ENCODE measurements at regions not wholly inside any gene's neighbourhood (a gene's known extent, or its start where the extent isn't known, plus 50 kb on each side); places are given as distances from the start of the nearest gene placed in this dataset.
"Not testable (repeated sequence)": the region's sequence is repeated elsewhere in the genome, so short reads cannot be mapped to it uniquely, and the experiment has no call there.

DNA sequence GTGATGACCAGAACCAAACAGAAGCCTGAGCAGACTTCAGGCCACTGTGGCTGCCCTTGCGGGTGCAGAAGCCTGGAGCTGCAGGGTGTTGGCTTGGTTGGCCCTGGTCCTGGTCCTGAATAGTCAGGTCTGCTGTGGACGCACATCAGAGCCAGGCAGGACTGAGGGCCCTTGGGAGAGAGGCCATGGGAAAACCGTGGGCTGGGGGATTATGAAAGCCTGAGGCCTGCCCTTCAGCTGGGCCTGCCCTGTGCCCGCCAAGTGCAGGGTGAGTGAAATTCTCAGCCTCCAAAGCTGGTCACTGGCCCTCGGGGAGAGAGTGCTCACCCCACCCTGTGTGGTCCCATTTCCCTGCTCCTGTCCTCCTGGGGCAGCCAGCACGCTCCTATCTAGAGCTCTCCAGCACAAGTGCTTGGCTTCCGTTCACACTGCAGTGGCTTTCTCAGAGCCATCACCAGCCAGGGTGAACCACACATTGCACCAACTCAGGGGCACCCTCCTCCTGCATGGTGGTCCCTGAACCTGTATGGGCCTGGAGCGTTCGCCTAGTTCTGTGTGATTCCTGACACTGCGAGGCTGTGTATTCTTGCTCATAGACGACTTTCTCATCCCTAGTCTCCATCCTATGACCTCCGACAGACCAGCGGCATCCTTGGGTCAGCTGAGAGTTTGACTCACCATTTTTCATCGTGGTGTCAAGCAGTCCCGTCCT, 146.1 kb downstream of the TTLL2 start:
- DNase-seq: no peak

DNA sequence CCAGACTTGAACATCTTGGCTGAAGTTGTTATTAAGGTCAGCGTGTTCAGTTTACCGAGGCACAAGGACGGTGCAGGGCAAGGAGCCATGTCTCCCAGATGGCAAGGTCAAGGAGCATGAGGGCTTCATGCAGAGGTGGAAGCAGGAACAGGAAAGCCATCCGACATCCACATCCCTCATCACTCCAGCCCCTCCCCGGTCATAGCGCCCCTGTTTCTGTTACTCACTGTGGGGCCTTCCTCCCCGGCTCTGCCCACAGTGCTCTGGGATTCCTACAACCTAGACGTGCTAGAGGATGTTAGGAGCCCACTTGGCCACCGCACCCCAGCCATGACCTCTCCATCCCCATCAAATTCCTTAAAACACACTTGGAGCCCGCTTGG, 146.7 kb downstream of the TTLL2 start:
- DNase-seq: no peak

DNA sequence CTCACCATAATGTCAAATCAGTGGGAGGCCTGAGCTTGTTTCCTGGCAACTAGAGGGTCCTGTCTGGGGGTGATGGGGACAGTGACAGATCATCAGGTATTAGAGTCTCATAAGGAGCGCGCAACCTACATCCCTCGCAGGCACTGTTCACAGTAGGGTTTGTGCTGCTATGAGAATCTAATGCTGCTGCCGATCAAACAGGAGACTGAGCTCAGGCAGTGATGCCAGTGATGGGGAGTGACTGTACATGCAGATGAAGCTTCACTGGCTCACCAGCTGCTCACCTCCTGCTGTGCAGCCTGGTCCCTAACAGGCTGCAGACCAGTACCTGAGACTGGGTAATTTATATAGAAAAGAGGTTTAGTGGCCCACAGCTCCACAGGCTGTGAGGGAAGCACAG, 147.3 kb downstream of the TTLL2 start:
- no peak for DNase-seq

DNA sequence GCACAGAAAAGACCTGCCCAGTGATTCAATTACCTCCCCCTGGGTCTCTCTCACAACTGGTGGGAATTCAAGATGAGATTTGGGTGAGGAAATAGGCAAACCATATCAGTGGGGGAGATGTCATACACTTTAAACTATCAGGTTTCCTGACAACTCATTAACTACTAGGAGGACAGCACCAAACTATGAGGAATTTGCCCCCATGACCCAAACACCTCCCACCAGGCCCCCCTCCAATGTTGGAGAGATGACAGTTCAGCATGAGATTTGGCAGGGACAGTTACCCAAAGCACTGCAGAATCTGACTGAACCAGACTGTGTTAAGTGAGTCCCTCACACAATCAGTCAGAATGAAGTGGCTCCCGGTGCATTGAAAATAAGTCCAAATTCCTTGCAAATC, 148.0 kb downstream of the TTLL2 start:
- no peak for DNase-seq

DNA sequence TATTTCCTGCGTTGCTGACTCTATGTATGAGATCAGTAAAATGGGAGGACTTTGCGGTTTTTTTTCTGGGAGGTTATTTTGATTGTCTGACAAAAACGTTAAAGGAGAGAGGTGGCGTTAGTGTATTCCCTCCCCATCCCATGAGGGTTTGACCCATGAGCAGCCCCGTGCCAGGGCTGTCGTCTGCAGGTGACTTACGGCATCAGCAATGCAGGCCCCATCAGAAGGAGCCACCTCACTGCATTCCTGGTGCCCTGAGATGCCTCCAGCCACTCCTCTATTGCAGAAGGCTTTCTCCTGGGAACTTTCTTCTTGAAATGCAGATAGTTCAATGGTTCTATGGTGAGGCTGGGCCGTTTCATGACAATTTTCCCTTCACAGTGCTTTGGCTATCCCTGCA, 149.3 kb downstream of the TTLL2 start:
- DNase-seq: no peak

DNA sequence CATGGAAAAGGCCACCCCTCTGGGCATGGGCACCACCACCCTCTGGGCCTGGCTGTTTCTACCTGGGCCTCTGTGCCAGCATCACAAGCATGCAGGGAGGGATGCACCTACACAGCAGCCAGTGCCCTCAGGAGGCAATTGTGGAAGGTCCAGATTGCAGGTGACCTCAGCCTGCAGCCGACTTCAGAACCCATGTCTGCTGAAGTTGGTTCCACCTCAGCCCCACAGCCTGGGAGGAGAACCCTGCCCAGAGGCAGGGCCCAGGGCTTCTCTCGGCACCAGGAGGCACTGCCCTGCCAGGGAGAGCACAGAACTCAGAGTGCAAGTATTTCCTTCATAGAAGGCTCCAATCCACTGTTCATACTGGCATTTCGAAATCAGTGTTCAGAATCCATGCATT, 149.8 kb downstream of the TTLL2 start:
- no peak for DNase-seq

DNA sequence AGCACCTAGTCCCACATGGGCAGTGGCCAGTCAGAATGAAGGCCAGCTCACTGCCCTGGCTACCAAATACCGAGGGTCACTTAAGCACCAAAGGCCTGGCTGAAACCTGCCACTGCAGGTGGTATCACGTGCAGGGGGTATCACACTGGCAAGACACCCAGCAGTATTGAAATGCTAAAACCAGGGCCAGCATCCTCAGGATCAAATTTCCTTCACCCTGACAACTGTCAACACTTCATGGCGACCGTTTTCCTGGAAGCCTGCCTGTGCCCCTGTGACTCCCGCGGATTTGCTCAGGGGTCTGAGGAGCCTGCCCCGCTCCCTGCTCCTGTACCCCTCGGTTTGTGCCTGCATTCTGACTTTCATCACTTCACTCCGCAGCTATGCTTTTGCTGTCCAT, 151.1 kb downstream of the TTLL2 start:
- no peak for DNase-seq

DNA sequence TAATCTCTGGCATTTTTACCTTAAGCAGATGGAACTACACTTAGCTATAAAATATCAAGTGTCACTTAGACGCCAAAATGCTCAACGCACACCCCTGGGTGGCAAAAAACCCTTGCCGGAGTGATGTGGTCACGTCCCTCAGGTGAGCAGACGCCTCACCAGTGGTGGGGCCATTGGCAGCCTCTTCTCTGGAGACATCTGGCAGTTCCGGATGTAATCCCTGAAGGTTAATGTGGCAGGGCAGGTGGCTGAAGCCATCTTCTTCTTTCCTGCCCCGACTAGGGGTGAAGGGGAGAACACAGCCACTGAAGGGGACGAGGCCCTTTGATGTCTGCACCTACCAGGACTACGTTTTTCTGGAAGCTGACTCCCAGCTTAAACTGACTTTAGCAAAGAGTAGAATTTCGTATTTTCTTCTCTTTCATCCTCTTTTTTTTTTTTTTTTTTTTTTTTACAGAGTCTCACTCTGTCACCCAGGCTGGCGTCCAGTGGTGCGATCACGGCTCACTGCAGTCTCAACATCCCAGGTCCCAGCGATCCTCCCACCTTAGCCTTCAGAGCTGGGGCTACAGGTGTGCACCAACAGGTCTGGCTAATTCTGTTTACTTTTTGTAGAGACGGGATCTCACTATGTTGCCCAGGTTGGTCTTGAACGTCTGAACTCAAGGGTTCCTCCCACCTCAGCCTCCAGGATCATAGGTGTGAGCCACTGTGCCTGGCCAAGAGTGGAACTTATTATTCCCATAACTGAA, 152.1 kb downstream of the TTLL2 start:
- DNase-seq: no peak

DNA sequence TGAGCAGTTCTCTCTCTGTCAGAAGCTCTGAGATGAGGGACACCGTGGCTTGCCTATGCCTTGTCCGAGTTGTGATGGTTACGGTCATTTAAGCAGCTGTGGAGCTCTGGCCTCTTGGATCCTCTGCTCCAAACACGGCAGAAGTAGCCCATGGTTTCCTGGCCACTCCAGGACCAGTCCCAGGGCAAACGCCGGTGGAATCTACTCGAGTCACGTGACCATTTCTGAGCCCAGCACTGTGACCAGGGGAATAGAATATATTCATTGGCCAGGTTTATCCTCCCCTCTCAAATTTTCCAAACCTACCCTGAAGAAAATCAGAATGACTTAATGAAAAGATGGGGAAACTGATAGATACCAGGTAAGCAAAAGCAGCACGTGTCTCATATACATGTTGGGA, 152.8 kb downstream of the TTLL2 start:
- no peak for DNase-seq

DNA sequence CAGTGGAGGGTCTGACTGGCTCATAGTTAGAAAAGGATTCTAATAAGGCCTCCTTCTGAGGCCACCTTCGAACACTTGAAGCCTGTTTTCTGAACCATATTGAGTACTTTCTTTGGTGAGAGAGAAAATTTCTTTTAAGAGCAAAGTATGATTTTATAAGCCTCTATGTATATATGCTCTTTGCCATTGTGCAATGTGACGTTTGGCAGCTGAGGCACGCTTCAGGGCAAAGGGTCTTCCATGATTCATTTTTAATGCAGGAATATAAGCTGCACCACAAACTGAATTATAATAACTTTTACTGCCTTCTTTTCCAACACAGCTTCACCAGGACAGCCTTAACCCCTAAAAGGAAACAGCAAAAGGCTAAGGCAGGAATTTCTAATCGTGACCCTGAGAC, 154.4 kb downstream of the TTLL2 start:
- no peak for DNase-seq

DNA sequence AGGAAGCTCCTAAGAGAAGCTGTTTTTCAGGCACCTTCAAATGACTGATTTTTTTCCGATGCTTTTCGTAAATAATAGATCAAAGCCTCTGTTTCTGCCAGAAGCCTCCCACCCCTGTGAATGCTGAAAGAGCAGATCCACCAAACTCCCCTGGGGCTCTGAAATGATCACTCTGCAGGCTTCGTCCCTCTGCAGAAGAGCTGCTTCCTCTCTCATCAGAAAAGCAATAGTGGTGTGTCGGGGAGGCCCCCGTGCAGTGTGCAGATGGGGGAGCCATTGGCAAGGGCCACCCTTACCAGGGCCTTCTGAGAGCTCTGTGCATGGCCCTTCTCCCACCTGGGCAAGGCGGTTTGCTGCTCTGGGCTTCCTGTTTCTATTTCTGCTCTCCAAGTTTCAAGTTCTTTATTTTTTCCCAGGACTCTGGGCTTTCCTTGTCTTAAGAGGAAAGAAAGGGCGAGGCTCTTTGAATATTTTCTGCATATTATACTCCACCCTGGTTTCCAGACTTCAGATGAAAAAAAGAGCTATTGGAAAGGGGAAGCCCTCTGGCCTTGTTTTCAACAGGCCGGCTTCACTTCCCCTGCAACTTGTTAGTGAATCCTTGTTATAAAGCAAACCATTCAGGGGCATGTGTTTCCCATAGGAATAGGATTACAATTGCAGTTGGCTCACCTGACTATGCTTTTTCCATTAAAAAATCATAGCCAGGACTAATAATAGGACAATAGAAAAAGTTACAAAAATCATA, 155.2 kb downstream of the TTLL2 start:
- no peak for DNase-seq

DNA sequence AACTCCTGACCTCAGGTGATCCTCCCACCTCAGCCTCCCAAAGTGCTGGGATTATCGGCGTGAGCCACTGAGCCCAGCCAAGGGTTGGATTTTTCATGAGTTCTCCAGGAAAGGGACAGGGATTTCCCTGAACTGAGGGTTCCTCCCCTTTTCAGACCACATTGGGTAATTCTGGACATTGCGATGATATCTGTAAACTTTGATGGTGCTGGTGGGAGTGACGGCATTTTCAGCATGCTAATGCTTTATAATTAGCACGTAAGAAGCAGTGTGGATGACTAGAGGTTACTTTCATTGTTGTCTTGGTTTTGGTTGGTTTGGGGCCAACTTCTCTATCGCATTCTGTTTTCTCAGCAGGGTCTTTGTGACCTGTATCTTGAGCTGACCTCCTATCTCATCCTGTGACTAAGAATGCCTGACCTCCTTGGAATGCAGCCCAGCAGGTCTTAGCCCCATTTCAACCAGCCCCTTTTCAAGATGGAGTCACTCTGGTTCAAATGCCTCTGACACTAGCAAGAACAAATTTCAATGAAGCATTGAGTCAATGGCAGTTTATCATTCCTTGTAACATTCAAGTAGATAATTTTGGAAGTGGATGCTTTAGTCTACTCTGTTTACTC, 156.5 kb downstream of the TTLL2 start:
- DNase-seq: no peak

DNA sequence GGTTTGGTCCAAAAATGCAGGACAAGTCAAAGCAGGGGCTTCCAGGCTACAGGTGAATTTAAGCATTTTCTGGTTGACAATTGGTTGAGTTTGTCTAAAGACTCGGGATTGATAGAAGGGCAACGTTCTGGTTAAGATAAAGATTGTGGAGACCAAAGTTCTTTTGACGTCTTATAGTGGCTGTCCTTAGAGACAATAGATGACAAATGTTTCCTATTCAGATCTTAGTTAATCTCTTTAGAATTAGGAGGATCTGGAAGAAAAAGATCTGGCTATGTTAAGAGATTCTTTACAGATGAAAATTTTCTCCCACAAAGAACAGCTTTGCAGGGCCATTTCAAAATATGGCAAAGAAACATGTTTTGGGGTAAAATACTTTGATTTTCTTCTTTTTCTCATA, 157.9 kb downstream of the TTLL2 start:
- not testable (repeated sequence) for DNase-seq

DNA sequence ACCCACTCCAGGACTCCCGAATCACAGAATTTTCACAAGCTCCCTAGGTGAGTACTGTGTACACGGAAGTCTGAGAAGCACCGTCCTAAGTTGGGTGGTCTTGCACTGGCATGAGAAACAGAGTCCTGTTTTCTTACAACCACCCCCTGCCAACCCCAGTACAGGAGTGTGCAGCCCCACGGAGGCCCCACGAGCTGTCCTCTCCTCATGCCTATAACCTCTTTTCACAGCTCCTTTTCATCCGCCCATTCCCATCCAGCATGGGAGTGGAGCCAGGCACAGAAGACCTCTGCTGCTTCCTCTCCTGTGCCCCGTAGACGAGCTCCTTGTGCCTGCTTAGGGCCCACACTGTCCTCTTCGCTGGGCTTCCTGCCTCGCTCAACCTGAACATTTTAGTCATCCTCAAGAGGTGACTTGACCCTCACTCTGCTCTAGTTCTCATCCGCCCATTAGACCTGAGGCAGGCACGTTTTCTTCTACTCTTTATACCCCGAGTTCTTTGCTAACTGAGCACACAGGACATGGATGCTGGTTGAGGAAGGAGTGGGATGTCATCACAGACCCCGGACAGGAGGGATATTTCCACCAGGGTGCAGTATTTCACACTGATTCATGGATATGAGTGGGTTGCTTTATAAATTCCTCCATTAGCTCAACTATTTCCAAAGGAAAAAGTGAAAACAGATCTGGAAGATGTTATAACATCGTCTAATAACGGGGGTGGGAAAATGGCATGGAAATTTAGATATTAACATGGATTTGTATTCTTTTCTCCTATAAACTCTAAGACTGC, 160.5 kb downstream of the TTLL2 start:
- no peak for DNase-seq

DNA sequence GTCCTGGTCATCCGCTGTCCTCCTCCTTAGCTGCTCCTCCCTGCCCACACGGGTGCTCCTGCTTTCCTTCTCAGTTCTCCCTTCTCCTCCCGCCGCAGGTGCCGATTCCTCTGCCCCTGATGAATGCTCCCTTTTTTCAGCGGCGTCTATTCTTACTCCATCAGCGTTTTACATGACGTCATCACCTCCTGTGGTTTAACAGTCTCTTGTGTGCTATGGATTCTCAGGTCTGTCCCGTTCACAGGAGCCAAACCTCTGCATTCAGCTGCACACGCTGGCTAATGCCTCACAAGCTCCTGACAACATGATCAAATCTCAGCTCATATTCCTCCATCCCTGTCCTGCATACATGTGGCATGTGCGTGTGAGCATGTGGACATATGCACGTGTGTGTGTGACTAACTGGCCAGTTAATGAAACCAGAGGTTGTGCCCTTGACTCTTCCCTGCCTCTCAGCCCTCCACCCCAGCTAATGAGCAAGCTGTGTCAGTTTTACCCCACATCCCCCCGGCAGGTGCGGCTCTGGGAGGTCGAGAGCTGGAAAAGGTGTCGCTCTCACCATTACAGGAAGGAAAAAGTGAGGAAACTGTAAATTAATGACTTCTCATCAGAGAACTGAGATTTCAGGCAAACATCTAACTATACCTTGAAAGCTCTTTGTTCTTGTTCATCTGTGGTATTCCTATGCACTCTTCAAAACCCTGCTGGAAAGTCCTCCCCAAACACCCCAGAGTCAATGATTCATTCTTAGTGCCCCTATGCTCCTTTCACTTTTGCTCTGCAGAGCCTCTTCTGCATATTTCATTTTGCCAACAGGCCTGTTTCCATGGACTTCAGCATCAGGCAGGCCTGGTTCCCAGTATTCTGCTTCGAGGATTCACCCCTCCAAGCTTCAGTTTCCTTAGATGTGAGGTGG, 163.1 kb downstream of the TTLL2 start:
- no peak for DNase-seq

DNA sequence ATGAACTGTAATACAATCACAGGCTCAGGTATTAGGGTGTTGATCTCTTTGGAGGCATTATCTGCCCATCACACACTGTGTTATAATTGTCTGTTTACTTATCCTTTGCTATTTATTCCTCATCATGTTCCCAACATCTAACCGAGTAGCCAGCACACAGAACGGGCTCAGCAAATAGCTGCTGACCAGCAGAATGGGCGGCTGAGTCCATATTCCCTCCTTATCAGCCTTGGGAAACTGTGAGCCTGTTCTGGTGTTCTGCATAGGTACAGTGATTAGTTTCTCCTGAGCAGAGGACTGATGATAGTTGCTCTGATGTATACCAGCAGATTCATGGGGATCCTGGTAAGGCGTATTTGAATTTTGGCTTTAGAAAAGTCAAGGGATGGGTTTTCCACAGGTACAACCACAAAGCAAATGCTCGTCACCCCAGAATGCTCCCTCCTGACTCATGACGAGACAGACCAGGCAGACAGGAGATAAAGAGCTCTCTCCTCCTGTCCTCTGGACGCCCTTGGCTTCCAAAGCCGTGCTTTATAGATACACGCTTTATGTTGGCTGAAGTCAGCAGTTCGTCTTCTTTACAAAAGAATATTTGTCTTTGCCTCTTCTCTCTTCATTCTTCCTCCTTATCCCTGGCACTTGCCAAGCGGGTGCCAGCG, 166.7 kb downstream of the TTLL2 start:
- DNase-seq: no peak

DNA sequence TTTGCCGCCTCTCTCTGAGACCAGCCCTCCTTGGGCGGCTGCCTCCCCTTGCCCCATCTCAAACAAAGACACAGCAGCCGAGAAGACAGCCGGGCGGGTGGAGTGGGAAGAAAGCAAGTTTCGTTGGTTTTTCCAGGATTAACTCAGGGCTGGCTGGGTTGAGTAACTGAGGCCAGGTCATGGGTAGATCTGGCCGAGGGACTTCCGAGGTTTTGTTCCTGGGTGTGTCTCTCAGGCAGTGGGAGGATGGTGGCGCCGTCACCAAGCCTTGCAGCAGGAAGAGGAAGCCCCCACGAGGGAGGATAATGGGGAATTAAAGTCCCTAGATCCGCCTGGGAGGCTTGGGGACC, 167.2 kb downstream of the TTLL2 start:
- DNase-seq: no peak

DNA sequence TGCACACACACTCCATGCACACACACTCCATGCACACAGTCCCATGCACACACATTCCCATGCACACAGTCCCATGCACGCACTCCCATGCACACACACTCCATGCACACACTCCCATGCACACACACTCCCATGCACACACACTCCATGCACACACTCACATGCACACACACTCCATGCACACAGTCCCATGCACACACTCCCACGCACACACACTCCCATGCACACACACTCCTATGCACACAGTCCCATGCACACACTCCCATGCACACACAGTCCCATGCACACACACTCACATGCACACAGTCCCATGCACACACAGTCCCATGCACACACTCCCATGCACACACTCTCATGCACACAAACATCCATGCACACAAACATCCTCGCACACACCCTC, 168.4 kb downstream of the TTLL2 start:
- no peak for DNase-seq

DNA sequence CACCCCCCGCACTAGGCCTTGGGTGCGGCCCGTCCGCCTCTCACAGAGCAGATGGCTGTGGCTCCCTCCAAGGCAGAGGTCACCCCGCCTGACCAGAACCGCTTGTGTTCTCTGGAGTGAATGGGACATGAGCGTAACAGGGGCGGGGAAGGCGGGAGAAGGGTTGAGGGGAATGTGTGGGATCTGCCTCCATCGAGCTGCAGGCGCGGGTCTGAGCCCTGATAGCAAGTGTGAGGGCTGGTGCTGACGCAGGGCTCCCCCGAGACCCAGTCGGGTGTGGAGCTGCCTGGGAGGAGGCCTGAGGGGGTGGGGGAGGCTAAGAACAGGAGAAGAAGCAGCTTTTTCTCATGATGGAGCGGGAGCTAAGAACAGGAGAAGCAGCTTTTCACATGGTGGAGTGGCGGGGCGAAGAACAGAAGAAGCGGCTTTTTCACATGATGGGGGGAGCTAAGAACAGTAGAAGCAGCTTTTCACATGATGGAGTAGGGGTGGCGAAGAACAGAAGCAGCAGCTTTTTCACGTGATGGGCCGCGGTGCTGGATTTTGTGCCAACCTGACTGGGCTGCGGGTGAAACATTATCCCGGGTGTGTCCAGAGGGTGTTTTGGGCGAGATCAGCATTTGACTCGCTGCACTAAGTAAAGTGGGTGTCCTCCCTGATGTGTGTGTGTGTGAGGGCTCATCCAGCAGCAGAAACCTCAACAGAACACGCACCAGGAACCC, 169.3 kb downstream of the TTLL2 start:
- DNase-seq: no peak

DNA sequence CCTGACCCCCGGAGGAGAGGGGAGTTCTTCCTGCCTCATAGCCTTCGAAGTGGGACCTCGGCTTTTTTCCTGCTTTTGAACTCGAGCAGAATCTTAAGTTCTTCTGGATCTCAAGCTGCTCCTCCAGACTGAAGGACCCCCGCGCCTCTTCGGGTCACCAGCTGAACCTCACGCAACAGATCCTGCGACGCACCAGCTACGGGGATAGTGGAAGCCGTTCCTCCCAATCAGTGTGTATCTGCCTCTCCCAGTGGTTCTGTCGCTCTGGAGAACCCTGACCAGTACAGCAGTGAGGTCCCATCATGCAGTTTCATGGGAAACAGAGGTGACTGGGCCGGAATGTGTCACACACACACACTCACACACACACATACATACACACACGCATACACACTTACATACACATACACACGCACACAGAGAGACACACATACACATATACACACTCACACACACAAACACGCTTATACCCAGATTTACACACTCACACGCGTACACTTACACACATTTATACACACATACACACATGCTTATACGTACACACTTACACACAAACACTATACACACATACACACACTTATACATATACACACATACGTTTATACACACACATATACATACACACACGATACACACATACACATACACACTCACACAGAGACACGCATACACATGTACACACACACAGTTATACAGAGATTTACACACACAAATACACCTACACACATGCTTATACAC, 170.0 kb downstream of the TTLL2 start:
- no peak for DNase-seq
